Stomach (tissue), 4 donors: ENCODE measurements at regions not wholly inside any gene's neighbourhood (a gene's known extent, or its start where the extent isn't known, plus 50 kb on each side); places are given as distances from the start of the nearest gene placed in this dataset.
"Not testable (repeated sequence)": the region's sequence is repeated elsewhere in the genome, so short reads cannot be mapped to it uniquely, and the experiment has no call there.

ENCODE experiments used
- CTCF ChIP-seq, 7 experiments: fragments of 450-650 bp in 4 of 7; fragments of 200-600 bp in 3 of 7; sonication (generic) in 3 of 7; IDR thresholded peaks; one replicate each; pipeline ENCODE4 v1.5.1; 2016 to 2019; ENCODE audit warnings: antibody characterized with exemption in 7 of 7, control low read depth in 2 of 7, mild to moderate bottlenecking in 1 of 7
- POLR2A ChIP-seq, 4 donors: fragments of 450-650 bp; IDR thresholded peaks; one replicate each; pipeline ENCODE4 v1.6.1; 2016; ENCODE audit warnings: antibody characterized with exemption in 4 of 4, control low read depth in 2 of 4, mild to moderate bottlenecking in 1 of 4, moderate library complexity in 1 of 4
- POLR2AphosphoS5 ChIP-seq, 3 donors: sonication (generic); formaldehyde crosslinking; IDR thresholded peaks; one replicate each; pipeline ENCODE4 v1.6.1; 2016; ENCODE audit warnings: antibody characterized with exemption in 3 of 3

GRCh38 chr15:92739246-92739645 is 83.7 kb upstream of the FAM174B start:
- not testable (repeated sequence) for TF ChIP-seq CTCF, POLR2AphosphoS5, POLR2A (IDR thresholded peaks at IDR 0.05)
